AG10803 (cell line): ENCODE measurements at regions not wholly inside any gene's neighbourhood (a gene's known extent, or its start where the extent isn't known, plus 50 kb on each side); places are given as distances from the start of the nearest gene placed in this dataset.
"Not testable (repeated sequence)": the region's sequence is repeated elsewhere in the genome, so short reads cannot be mapped to it uniquely, and the experiment has no call there.

Experiments used
- DNase-seq: peaks from one replicate; pipeline ENCODE4 v3.0.0; 2010; ENCODE audit warnings: low read depth
- H3K4me3 ChIP-seq: 2 replicates; pipeline ENCODE4 v1.5.1; 2011; ENCODE audit warnings: mild to moderate bottlenecking, low read length, control low read depth
- CTCF ChIP-seq: conservative IDR thresholded peaks from 2 replicates; pipeline ENCODE4 v1.5.1; 2011; ENCODE audit warnings: mild to moderate bottlenecking, low read length, control low read depth, inconsistent platforms

- TF ChIP-seq CTCF = no peak
- no peak overlapping the region for H3K4me3 ChIP-seq
- no peak for DNase-seq
Measured at GRCh38 chr16:86856946-86857586, 278.7 kb downstream of the FOXL1 start.

- H3K4me3 ChIP-seq = no peak overlapping the region
- TF ChIP-seq CTCF = no peak
Measured at GRCh38 chr16:86857807-86858206, 279.5 kb downstream of the FOXL1 start.

GRCh38 chr16:86858501-86858900 lies 280.2 kb downstream of the FOXL1 start:
- no peak for TF ChIP-seq CTCF
- DNase-seq = no peak
- H3K4me3 ChIP-seq = no peak overlapping the region

More at GRCh38 chr16:86857807-86858206, 279.5 kb downstream of the FOXL1 start:
- no peak for DNase-seq

GRCh38 chr16:86861270-86861858 lies 283.0 kb downstream of the FOXL1 start:
- H3K4me3 ChIP-seq, DNase-seq: not testable (repeated sequence)

- DNase-seq = no peak
- no peak overlapping the region for H3K4me3 ChIP-seq
- no peak for TF ChIP-seq CTCF
Measured at GRCh38 chr16:86862595-86863280, 284.4 kb downstream of the FOXL1 start.

- no peak for TF ChIP-seq CTCF
- H3K4me3 ChIP-seq = no peak overlapping the region
- DNase-seq = no peak
Measured at GRCh38 chr16:86863609-86864008, 285.3 kb downstream of the FOXL1 start.

GRCh38 chr16:86864586-86864985 lies 286.2 kb downstream of the FOXL1 start:
- no peak overlapping the region for H3K4me3 ChIP-seq
- TF ChIP-seq CTCF = no peak
- no peak for DNase-seq
